A549 (cell line): ENCODE measurements at regions not wholly inside any gene's neighbourhood (a gene's known extent, or its start where the extent isn't known, plus 50 kb on each side); places are given as distances from the start of the nearest gene placed in this dataset.

ENCODE experiments used
- CBX8 ChIP-seq: fragments of 200-600 bp; sonication (generic); IDR thresholded peaks from 2 replicates; pipeline ENCODE4 v1.6.1; 2016
- EP300 ChIP-seq, 2 experiments: fragments of >200 bp; sonication (Bioruptor Twin); formaldehyde crosslinking; IDR thresholded peaks; 2 replicates in 1 of 2; 3 replicates in 1 of 2; pipeline ENCODE4 v1.6.1; 2016 to 2017
- NFE2L2 ChIP-seq: fragments of 150-350 bp; conservative IDR thresholded peaks from 2 replicates; pipeline ENCODE4 v1.6.1; 2014; ENCODE audit warnings: low read length
- PHF8 ChIP-seq: fragments of 200-600 bp; sonication (generic); IDR thresholded peaks from 2 replicates; pipeline ENCODE4 v1.6.1; 2016; ENCODE audit warnings: low read depth, mild to moderate bottlenecking, antibody characterized with exemption, moderate library complexity, borderline replicate concordance
- POLR2A ChIP-seq: IDR thresholded peaks from 2 replicates; pipeline ENCODE4 v1.6.1; 2012; ENCODE audit warnings: mild to moderate bottlenecking, low read length
- RFX5 ChIP-seq: fragments of 450-650 bp; IDR thresholded peaks from 2 replicates; pipeline ENCODE4 v1.7.1; 2014; ENCODE audit warnings: antibody characterized with exemption, mild to moderate bottlenecking, moderate library complexity
- SMC3 ChIP-seq: fragments of >200 bp; sonication (Bioruptor Twin); formaldehyde crosslinking; IDR thresholded peaks from 3 replicates; pipeline ENCODE4 v1.6.1; 2018; ENCODE audit warnings: inconsistent platforms
- TF ChIP-seq, protein P1 (sequence below): fragments of >200 bp; sonication (Bioruptor Twin); formaldehyde crosslinking; IDR thresholded peaks from 3 replicates; pipeline ENCODE4 v1.5.1; 2016
- TF ChIP-seq, protein P2 (sequence below): fragments of 150-350 bp; IDR thresholded peaks from 2 replicates; pipeline ENCODE4 v1.6.1; 2014; ENCODE audit warnings: low read depth, mild to moderate bottlenecking, low read length

GRCh38 chrX:39211501-39211900 is 410.2 kb downstream of the MID1IP1 start:
- TF ChIP-seq, protein P1, sequence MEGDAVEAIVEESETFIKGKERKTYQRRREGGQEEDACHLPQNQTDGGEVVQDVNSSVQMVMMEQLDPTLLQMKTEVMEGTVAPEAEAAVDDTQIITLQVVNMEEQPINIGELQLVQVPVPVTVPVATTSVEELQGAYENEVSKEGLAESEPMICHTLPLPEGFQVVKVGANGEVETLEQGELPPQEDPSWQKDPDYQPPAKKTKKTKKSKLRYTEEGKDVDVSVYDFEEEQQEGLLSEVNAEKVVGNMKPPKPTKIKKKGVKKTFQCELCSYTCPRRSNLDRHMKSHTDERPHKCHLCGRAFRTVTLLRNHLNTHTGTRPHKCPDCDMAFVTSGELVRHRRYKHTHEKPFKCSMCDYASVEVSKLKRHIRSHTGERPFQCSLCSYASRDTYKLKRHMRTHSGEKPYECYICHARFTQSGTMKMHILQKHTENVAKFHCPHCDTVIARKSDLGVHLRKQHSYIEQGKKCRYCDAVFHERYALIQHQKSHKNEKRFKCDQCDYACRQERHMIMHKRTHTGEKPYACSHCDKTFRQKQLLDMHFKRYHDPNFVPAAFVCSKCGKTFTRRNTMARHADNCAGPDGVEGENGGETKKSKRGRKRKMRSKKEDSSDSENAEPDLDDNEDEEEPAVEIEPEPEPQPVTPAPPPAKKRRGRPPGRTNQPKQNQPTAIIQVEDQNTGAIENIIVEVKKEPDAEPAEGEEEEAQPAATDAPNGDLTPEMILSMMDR, result no peak
- TF ChIP-seq CBX8 (no peak), EP300 (IDR thresholded peaks at IDR 0.05) (no peak), SMC3 (no peak), POLR2A (no peak), NFE2L2 (no peak), RFX5 (no peak), PHF8 (no peak)
- TF ChIP-seq, protein P2, sequence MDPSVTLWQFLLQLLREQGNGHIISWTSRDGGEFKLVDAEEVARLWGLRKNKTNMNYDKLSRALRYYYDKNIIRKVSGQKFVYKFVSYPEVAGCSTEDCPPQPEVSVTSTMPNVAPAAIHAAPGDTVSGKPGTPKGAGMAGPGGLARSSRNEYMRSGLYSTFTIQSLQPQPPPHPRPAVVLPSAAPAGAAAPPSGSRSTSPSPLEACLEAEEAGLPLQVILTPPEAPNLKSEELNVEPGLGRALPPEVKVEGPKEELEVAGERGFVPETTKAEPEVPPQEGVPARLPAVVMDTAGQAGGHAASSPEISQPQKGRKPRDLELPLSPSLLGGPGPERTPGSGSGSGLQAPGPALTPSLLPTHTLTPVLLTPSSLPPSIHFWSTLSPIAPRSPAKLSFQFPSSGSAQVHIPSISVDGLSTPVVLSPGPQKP, result no peak
